ENCODE measurements at regions not wholly inside any gene's neighbourhood (a gene's known extent, or its start where the extent isn't known, plus 50 kb on each side); places are given as distances from the start of the nearest gene placed in this dataset.

DNA sequence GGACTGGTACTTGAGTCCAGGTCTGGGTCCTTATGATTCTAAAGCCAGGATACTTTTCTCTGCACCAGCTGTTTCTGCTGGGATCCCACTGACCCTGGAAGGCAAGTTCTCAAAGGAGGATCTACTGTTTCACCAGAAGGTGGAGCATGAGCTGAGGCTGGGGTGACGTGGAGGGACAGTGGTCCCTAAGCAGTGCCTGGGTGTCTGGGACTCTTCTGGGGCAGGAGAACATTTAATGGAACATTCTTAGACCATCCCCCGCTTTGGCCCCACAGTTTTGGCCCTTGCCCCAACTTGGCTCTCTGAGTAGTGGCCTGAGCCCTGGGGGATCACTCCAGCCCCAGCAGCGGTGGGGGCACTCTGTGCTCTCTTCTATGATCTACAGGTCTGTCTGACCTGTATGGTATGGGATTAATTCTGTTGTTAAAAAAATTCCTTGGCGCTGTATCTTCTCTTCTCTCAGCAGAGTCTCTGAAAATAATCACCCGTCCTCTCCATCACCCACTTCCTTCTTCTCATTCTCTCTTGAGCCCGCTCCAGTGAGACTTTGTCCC is 60.3 kb upstream of the CSF3R start:
- no peak for DNase-seq (ENCODE audit: low spot score)

- no peak for DNase-seq (ENCODE audit: low spot score)
Observed at GRCh38 chr1:36542024-36542961, 59.6 kb upstream of the CSF3R start.

DNA sequence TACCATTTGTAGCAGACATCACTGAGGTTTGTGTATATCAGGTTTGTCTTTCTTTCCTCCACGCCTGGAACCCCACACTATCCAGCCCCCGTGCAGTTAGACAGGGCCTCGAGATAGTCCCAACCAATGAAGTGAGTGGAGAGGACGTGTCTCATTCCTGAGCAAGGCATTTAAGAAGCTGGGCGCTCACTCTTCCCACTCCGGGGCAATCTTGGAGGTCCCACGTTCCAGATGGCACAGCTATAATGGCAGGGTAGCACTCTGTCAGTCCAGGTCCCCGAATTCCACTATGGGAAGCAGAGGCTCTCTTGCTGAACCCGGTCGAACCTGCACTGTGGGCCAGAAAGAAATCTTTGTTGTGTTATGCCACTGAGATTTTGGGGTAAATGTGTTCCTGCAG is 57.3 kb upstream of the CSF3R start:
- no peak for DNase-seq (ENCODE audit: low spot score)

- no peak for DNase-seq (ENCODE audit: low spot score)
Observed at GRCh38 chr1:36539526-36539925, 56.8 kb upstream of the CSF3R start.

GRCh38 chr1:36537991-36538390 is 55.3 kb upstream of the CSF3R start:
- DNase-seq (ENCODE audit: low spot score): no peak

- no peak for DNase-seq (ENCODE audit: low spot score)
Observed at GRCh38 chr1:36537190-36537768, 54.6 kb upstream of the CSF3R start.

DNA sequence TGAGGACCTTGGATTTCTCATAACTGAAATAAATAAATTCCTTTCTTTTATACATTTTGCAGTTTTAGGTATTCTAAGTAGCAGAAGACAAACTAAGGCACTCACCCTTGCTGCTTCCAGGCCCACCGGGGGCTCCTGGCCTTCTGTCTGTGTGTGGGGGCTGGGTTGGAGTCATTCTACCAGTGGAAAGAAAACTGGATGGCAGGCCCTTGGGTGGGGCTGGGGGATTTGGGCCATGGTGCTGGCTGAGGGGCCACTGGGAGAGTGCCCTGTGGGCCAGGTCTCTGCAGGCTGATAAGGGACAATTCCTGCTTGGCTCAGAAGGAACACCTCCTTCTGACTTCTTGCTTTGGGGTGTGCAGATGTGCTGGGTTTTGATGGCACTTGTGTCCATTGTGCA is 54.0 kb upstream of the CSF3R start:
- no peak for DNase-seq (ENCODE audit: low spot score)

- no peak for DNase-seq (ENCODE audit: low spot score)
Observed at GRCh38 chr1:36534711-36535412, 52.1 kb upstream of the CSF3R start.

- DNase-seq (ENCODE audit: low spot score): no peak
Observed at GRCh38 chr1:36533897-36534296, 51.2 kb upstream of the CSF3R start.

DNA sequence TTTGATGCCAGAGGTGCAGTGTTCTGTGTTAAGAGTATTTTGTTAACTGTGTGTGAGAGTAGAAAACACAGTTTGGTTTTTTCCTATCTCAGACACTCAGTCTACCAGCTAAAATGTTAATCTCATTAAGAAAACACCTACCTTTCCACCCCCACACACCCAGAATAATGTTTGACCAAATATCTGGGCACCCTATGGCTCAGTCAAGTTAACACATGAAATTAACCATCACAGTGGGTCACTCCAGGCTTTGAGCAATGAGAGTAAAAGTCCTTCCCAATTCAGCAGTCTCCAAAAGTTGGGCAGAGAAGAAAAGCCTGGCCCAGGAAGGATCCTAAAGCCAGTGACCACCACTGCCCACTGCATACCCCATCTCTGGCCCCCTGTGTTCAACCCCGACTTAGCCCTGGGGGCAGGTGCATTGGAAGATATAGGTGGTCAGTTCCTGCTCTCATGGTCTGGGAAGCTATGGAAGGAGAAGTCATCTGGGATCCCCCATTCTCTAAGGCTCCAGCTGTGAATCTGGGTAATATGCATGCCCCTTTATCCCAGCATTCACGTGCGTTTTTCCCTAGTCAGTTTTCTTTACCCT is 50.2 kb upstream of the CSF3R start:
- no peak for DNase-seq (ENCODE audit: low spot score)
